HEK293 (cell line): ENCODE measurements at regions not wholly inside any gene's neighbourhood (a gene's known extent, or its start where the extent isn't known, plus 50 kb on each side); places are given as distances from the start of the nearest gene placed in this dataset.

Experiments
- CTCF ChIP-seq: fragments of 450-650 bp; formaldehyde crosslinking; IDR thresholded peaks from 2 replicates; pipeline ENCODE4 v1.5.1; 2016; ENCODE audit warnings: missing biosample characterization, missing genetic modification characterization
- TCF7L2 ChIP-seq: IDR thresholded peaks from 2 replicates; pipeline ENCODE4 v1.6.1; 2011; ENCODE audit warnings: low read depth, mild to moderate bottlenecking, inconsistent platforms, low read length, moderate library complexity, borderline replicate concordance
- YY1 ChIP-seq: fragments of 450-650 bp; formaldehyde crosslinking; IDR thresholded peaks from 2 replicates; pipeline ENCODE4 v1.5.1; 2018; ENCODE audit warnings: missing biosample characterization, missing genetic modification characterization
- ZBTB17 ChIP-seq: fragments of 450-650 bp; formaldehyde crosslinking; IDR thresholded peaks from 2 replicates; pipeline ENCODE4 v1.5.1; 2016; ENCODE audit warnings: missing biosample characterization, missing genetic modification characterization
- ZNF26 ChIP-seq: fragments of 450-650 bp; formaldehyde crosslinking; IDR thresholded peaks from 2 replicates; pipeline ENCODE4 v1.5.1; 2016; ENCODE audit warnings: missing biosample characterization, missing genetic modification characterization
- ZNF366 ChIP-seq: fragments of 450-650 bp; formaldehyde crosslinking; conservative IDR thresholded peaks from 2 replicates; pipeline ENCODE4 v1.5.1; 2016; ENCODE audit warnings: missing biosample characterization, missing genetic modification characterization
- ZNF48 ChIP-seq: fragments of 450-650 bp; formaldehyde crosslinking; IDR thresholded peaks from 2 replicates; pipeline ENCODE4 v1.5.1; 2016; ENCODE audit warnings: missing biosample characterization, missing genetic modification characterization
- ZNF530 ChIP-seq: fragments of 450-650 bp; formaldehyde crosslinking; IDR thresholded peaks from 2 replicates; pipeline ENCODE4 v1.5.1; 2016; ENCODE audit warnings: low read depth, missing biosample characterization, missing genetic modification characterization
- ZSCAN18 ChIP-seq: fragments of 450-650 bp; formaldehyde crosslinking; IDR thresholded peaks from 2 replicates; pipeline ENCODE4 v1.5.1; 2016; ENCODE audit warnings: missing biosample characterization, missing genetic modification characterization

GRCh38 chr1:189847613-189848012 is 630.1 kb downstream of the BRINP3 start:
- TF ChIP-seq CTCF (tag by site-specific recombination) (no peak), TCF7L2 (no peak), ZSCAN18 (tag by site-specific recombination) (no peak), ZNF366 (tag by site-specific recombination) (no peak), ZBTB17 (tag by site-specific recombination) (no peak), ZNF48 (tag by site-specific recombination) (no peak), YY1 (tag by site-specific recombination) (no peak), ZNF530 (no peak), ZNF26 (tag by site-specific recombination) (no peak)
